PC-3 (cell line): ENCODE measurements at regions not wholly inside any gene's neighbourhood (a gene's known extent, or its start where the extent isn't known, plus 50 kb on each side); places are given as distances from the start of the nearest gene placed in this dataset.
"Not testable (repeated sequence)": the region's sequence is repeated elsewhere in the genome, so short reads cannot be mapped to it uniquely, and the experiment has no call there.

ENCODE experiments used
- ATAC-seq: fragments of 200-7000 bp; cut with Tn5 transposase; 2 replicates; pipeline ENCODE4 v1.9.1; 2020; ENCODE audit warnings: mild to moderate bottlenecking, moderate library complexity
- BruUV-seq: library from RNA; stranded (reverse); fragments of 400-500 nt; replicated peaks from 2 replicates; lab custom pipeline; 2021; lab: Mats Ljungman, UMichigan
- CTCF ChIA-PET: fragments of 300-600 bp; sonication (Branson Sonifier 250); formaldehyde crosslinking; loops from one replicate; lab custom pipeline; 2022; ENCODE audit warnings: antibody characterized with exemption; lab: Charles Lee
- POLR2A ChIA-PET: fragments of 300-600 bp; sonication (Branson Sonifier 250); formaldehyde crosslinking; loops from one replicate; lab custom pipeline; 2022; ENCODE audit warnings: antibody characterized with exemption; ENCODE audit not compliant: unreplicated experiment; lab: Charles Lee
- DNase-seq: peaks from one replicate; pipeline ENCODE4 v3.0.0-alpha.2; 2015
- H2AFZ ChIP-seq: fragments of 300-600 bp; sonication (generic); 2 replicates; pipeline ENCODE4 v1.6.0; 2016; ENCODE audit warnings: antibody characterized with exemption, low read length
- H3F3A ChIP-seq: fragments of 300-600 bp; sonication (generic); one replicate; pipeline ENCODE4 v1.6.0; 2017; ENCODE audit warnings: antibody characterized with exemption, low read length, control low read depth, mild to moderate bottlenecking; ENCODE audit not compliant: unreplicated experiment
- H3K27ac ChIP-seq: fragments of 300-600 bp; sonication (generic); 2 replicates; pipeline ENCODE4 v1.5.1; 2016; ENCODE audit warnings: mild to moderate bottlenecking, low read length
- H3K27me3 ChIP-seq: fragments of 300-600 bp; sonication (generic); 2 replicates; pipeline ENCODE4 v1.6.1; 2016; ENCODE audit warnings: low read length, mixed read lengths
- H3K36me3 ChIP-seq: fragments of 300-600 bp; sonication (generic); 2 replicates; pipeline ENCODE4 v1.6.1; 2016; ENCODE audit warnings: low read depth, mixed run types, low read length, mixed read lengths
- H3K4me1 ChIP-seq: fragments of 300-600 bp; sonication (generic); 2 replicates; pipeline ENCODE4 v1.5.1; 2016; ENCODE audit warnings: low read length; ENCODE audit not compliant: insufficient read depth
- H3K4me2 ChIP-seq: fragments of 300-600 bp; sonication (generic); 2 replicates; pipeline ENCODE4 v1.6.0; 2016; ENCODE audit warnings: low read length
- H3K4me3 ChIP-seq: fragments of 300-600 bp; sonication (generic); 2 replicates; pipeline ENCODE4 v1.5.1; 2016; ENCODE audit warnings: mild to moderate bottlenecking, low read length, mixed read lengths
- H3K79me2 ChIP-seq: fragments of 300-600 bp; sonication (generic); 2 replicates; pipeline ENCODE4 v1.6.1; 2017; ENCODE audit warnings: low read length, mixed read lengths
- H3K9ac ChIP-seq: fragments of 300-600 bp; sonication (generic); 2 replicates; pipeline ENCODE4 v1.6.0; 2016; ENCODE audit warnings: mild to moderate bottlenecking, low read length
- H3K9me2 ChIP-seq: fragments of 300-600 bp; sonication (generic); replicated peaks from 2 replicates; pipeline ENCODE4 v1.6.1; 2016; ENCODE audit warnings: mixed run types, low read length, mixed read lengths
- H3K9me3 ChIP-seq: fragments of 300-600 bp; sonication (generic); 2 replicates; pipeline ENCODE4 v1.6.1; 2016; ENCODE audit warnings: low read length, mixed read lengths
- H4K20me1 ChIP-seq: fragments of 300-600 bp; sonication (generic); 2 replicates; pipeline ENCODE4 v1.6.1; 2016; ENCODE audit warnings: low read length, mixed read lengths
- EZH2 ChIP-seq: fragments of 300-600 bp; sonication (generic); IDR thresholded peaks from one replicate; pipeline ENCODE4 v1.6.1; 2017; ENCODE audit warnings: antibody characterized with exemption, mild to moderate bottlenecking, low read length; ENCODE audit not compliant: unreplicated experiment
- EZH2phosphoT487 ChIP-seq: fragments of 300-600 bp; sonication (generic); IDR thresholded peaks from 2 replicates; pipeline ENCODE4 v1.6.1; 2018; ENCODE audit warnings: mild to moderate bottlenecking, antibody characterized with exemption, low read length, borderline replicate concordance
- intact Hi-C: fragments of 100-400 bp; cut with micrococcal nuclease; formaldehyde crosslinking; loops from 2 replicates; pipeline ENCODE4 v1.9.0; 2023
- TF ChIP-seq, protein P1 (sequence below): fragments of 300-600 bp; sonication (generic); conservative IDR thresholded peaks from 2 replicates; pipeline ENCODE4 v1.5.1; 2017; ENCODE audit warnings: antibody characterized with exemption, low read depth, mild to moderate bottlenecking, low read length

DNA sequence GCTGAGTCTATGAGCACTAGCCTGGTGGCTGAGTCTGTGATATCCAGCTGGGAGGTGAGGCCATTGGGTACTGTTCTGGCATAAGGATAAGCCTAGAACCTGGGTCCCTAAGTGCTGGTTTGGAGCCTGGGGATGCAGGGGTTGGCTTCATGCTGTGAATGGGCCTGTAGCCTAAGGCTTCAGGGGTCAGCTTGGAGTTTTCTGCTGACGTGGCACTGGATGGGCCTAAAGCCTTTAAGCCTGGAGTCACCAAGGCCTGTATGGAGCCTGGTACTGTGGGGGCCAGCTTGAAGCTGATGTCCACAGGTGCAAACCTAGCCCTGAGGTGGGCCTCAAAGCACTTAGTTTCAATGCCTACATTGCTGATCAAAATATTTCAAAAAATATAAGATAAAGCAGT lies 979.6 kb upstream of the POU3F4 start:
- Histone ChIP-seq H3F3A (no peaks in the 10 kb centered on the region), H3K9me2 (no peaks in the 10 kb centered on the region), H3K9me3 (no peaks in the 10 kb centered on the region), H3K27ac (no peak overlapping the region), H3K79me2 (no peaks in the 10 kb centered on the region), H3K27me3 (no peaks in the 10 kb centered on the region), H3K36me3 (no peaks in the 10 kb centered on the region), H3K4me1 (no peaks in the 10 kb centered on the region), H3K4me2 (no peak overlapping the region), H3K9ac (no peak overlapping the region), H4K20me1 (no peaks in the 10 kb centered on the region), H2AFZ (no peak overlapping the region), H3K4me3 (no peak overlapping the region)
- ATAC-seq (no peak), DNase-seq (no peak)
- no TSS peak for BruUV-seq
- ChIA-PET POLR2A (no interaction called here), CTCF (no interaction called here)
- intact Hi-C loops, result no loop called here
- no peak for TF ChIP-seq EZH2
- no peak for TF ChIP-seq EZH2phosphoT487
- TF ChIP-seq, protein P1, sequence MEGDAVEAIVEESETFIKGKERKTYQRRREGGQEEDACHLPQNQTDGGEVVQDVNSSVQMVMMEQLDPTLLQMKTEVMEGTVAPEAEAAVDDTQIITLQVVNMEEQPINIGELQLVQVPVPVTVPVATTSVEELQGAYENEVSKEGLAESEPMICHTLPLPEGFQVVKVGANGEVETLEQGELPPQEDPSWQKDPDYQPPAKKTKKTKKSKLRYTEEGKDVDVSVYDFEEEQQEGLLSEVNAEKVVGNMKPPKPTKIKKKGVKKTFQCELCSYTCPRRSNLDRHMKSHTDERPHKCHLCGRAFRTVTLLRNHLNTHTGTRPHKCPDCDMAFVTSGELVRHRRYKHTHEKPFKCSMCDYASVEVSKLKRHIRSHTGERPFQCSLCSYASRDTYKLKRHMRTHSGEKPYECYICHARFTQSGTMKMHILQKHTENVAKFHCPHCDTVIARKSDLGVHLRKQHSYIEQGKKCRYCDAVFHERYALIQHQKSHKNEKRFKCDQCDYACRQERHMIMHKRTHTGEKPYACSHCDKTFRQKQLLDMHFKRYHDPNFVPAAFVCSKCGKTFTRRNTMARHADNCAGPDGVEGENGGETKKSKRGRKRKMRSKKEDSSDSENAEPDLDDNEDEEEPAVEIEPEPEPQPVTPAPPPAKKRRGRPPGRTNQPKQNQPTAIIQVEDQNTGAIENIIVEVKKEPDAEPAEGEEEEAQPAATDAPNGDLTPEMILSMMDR, result no peak

DNA sequence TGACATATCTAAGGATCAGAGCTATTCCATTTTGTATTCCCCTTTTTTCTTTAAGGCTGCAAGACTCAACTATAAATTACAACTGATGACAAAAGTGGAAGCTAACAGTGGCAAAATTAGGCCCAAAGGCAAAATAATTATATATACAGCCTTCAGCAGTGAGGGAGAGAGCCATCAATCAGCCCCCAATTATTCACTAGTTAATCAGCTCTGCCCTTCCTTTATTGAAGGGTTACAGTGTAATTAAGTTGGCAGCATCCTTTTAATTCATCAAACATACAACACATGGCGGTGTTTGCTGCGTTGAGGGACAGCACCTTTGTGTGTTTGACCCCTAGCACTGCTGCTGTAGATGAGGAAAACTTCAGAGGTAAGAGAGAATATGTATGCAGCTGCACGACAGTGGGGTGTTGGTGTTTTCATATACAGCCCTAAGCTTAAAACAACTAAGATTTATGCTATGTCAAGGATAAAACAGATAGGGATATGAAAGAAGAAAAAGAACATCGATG lies 973.9 kb upstream of the POU3F4 start:
- no TSS peak for BruUV-seq
- DNase-seq, result no peak
- ChIA-PET CTCF (no interaction called here), POLR2A (no interaction called here)
- no peaks in the 10 kb centered on the region for H3K4me1 ChIP-seq
- no peaks in the 10 kb centered on the region for H3F3A ChIP-seq
- H3K27ac ChIP-seq, result no peak overlapping the region
- intact Hi-C loops, result no loop called here
- no peaks in the 10 kb centered on the region for H3K36me3 ChIP-seq
- H3K9me3 ChIP-seq, result no peaks in the 10 kb centered on the region
- no peak overlapping the region for H3K9ac ChIP-seq
- no peaks in the 10 kb centered on the region for H3K27me3 ChIP-seq
- H3K4me2 ChIP-seq, result no peak overlapping the region
- no peak overlapping the region for H3K4me3 ChIP-seq
- no peak for ATAC-seq
- no peaks in the 10 kb centered on the region for H3K9me2 ChIP-seq
- no peaks in the 10 kb centered on the region for H3K79me2 ChIP-seq
- no peaks in the 10 kb centered on the region for H4K20me1 ChIP-seq
- H2AFZ ChIP-seq, result no peak overlapping the region
- TF ChIP-seq, protein P1, result no peak
- TF ChIP-seq EZH2 (no peak), EZH2phosphoT487 (no peak)

DNA sequence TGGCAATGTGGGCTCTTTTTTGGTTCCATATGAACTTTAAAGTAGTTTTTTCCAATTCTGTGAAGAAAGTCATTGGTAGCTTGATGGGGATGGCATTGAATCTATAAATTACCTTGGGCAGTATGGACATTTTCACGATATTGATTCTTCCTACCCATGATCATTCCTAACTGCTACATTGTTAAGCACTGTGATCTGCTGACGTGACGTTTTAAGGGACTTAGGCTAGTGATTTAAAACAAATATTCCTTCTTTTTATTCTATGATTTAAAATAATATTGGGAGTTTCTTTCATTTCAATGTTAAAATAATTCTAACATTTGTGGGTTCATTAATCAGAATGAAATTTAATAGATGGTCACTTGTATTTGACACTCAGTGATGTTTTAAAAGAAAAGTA lies 970.9 kb upstream of the POU3F4 start:
- H3K9ac ChIP-seq, H3K4me3 ChIP-seq, H3K4me1 ChIP-seq, H3K36me3 ChIP-seq, H3K27me3 ChIP-seq, H3K9me2 ChIP-seq, POLR2A ChIA-PET, H3K27ac ChIP-seq, BruUV-seq, H2AFZ ChIP-seq, H4K20me1 ChIP-seq, intact Hi-C loops, H3K9me3 ChIP-seq, H3K4me2 ChIP-seq, CTCF ChIA-PET, H3K79me2 ChIP-seq, H3F3A ChIP-seq, DNase-seq, ATAC-seq: not testable (repeated sequence)
